IMR-90 (cell line): ENCODE measurements at regions not wholly inside any gene's neighbourhood (a gene's known extent, or its start where the extent isn't known, plus 50 kb on each side); places are given as distances from the start of the nearest gene placed in this dataset.

Source experiments
- ATAC-seq: fragments of 200-7000 bp; cut with Tn5 transposase; 2 replicates; pipeline ENCODE4 v1.9.1; 2020; ENCODE audit warnings: low read depth, mild to moderate bottlenecking, moderate library complexity
- BruUV-seq: library from RNA; stranded (reverse); fragments of 400-500 nt; replicated peaks from 2 replicates; lab custom pipeline; 2021; lab: Mats Ljungman, UMichigan
- CTCF ChIA-PET: fragments of 300-600 bp; formaldehyde crosslinking; extraction: SDS; loops from one replicate; lab custom pipeline; 2021; ENCODE audit warnings: antibody characterized with exemption; lab: Yijun Ruan, JAX
- POLR2A ChIA-PET: fragments of 300-600 bp; sonication (Branson Sonifier 250); formaldehyde crosslinking; loops from one replicate; lab custom pipeline; 2022; ENCODE audit warnings: antibody characterized with exemption; ENCODE audit not compliant: unreplicated experiment; lab: Charles Lee
- DNase-seq: peaks from one replicate; pipeline ENCODE4 v3.0.0; 2013
- H2AFZ ChIP-seq: replicated peaks from 2 replicates; pipeline ENCODE3; 2013; ENCODE audit warnings: low read length, mild to moderate bottlenecking; ENCODE audit not compliant: poor library complexity
- H2AK5ac ChIP-seq: 2 replicates; pipeline ENCODE4 v1.6.1; 2013; ENCODE audit warnings: low read depth, low read length, inconsistent platforms
- H2AK9ac ChIP-seq: replicated peaks from 2 replicates; pipeline ENCODE3; 2013; ENCODE audit warnings: mild to moderate bottlenecking, low read depth, low read length, moderate library complexity; ENCODE audit not compliant: poor library complexity
- H2BK120ac ChIP-seq: 2 replicates; pipeline ENCODE4 v1.6.1; 2013; ENCODE audit warnings: low read depth, low read length, inconsistent platforms
- H2BK15ac ChIP-seq: 3 replicates; pipeline ENCODE4 v1.6.1; 2013; ENCODE audit warnings: low read depth, low read length, inconsistent platforms
- H2BK20ac ChIP-seq: 2 replicates; pipeline ENCODE4 v1.6.1; 2013; ENCODE audit warnings: low read depth, mild to moderate bottlenecking, inconsistent platforms, low read length, moderate library complexity
- H2BK5ac ChIP-seq: 2 replicates; pipeline ENCODE4 v1.6.1; 2013; ENCODE audit warnings: mild to moderate bottlenecking, low read depth, low read length, inconsistent platforms; ENCODE audit not compliant: poor library complexity, severe bottlenecking
- H3K14ac ChIP-seq: replicated peaks from 2 replicates; pipeline ENCODE4 v1.6.1; 2013; ENCODE audit warnings: low read depth, low read length, inconsistent platforms
- H3K18ac ChIP-seq: 2 replicates; pipeline ENCODE4 v1.6.1; 2013; ENCODE audit warnings: low read depth, low read length, control low read depth
- H3K23ac ChIP-seq: 2 replicates; pipeline ENCODE4 v1.6.1; 2013; ENCODE audit warnings: low read depth, low read length, inconsistent platforms
- H3K27ac ChIP-seq: 2 replicates; pipeline ENCODE4 v1.5.1; 2013; ENCODE audit warnings: mild to moderate bottlenecking, control low read depth, low read length; ENCODE audit not compliant: insufficient read depth
- H3K27me3 ChIP-seq: 2 replicates; pipeline ENCODE4 v1.6.1; 2013; ENCODE audit warnings: low read length; ENCODE audit not compliant: control insufficient read depth, insufficient read depth
- H3K36me3 ChIP-seq: 2 replicates; pipeline ENCODE4 v1.6.1; 2013; ENCODE audit warnings: low read length, mixed read lengths; ENCODE audit not compliant: control insufficient read depth, insufficient read depth
- H3K4ac ChIP-seq: 2 replicates; pipeline ENCODE4 v1.6.1; 2013; ENCODE audit warnings: low read depth, low read length, inconsistent platforms
- H3K4me1 ChIP-seq: 2 replicates; pipeline ENCODE4 v1.6.1; 2013; ENCODE audit warnings: low read length, mixed read lengths; ENCODE audit not compliant: control insufficient read depth, insufficient read depth
- H3K4me2 ChIP-seq: 2 replicates; pipeline ENCODE4 v1.6.1; 2013; ENCODE audit warnings: low read depth, mild to moderate bottlenecking, control low read depth, low read length, moderate library complexity
- H3K4me3 ChIP-seq: 2 replicates; pipeline ENCODE4 v1.5.1; 2013; ENCODE audit warnings: low read depth, mild to moderate bottlenecking, control low read depth, low read length, moderate library complexity; ENCODE audit not compliant: insufficient read depth
- H3K56ac ChIP-seq: 2 replicates; pipeline ENCODE4 v1.6.1; 2013; ENCODE audit warnings: low read length, inconsistent platforms; ENCODE audit not compliant: insufficient read depth; ENCODE audit errors: extremely low read depth
- H3K79me1 ChIP-seq, 2 experiments: 2 replicates each; pipeline ENCODE4 v1.6.1; 2013; ENCODE audit warnings: low read length in 2 of 2, inconsistent platforms in 1 of 2, low read depth in 1 of 2
- H3K9ac ChIP-seq: 2 replicates; pipeline ENCODE4 v1.6.1; 2013; ENCODE audit warnings: low read depth, low read length, control low read depth
- H3K9me1 ChIP-seq: 2 replicates; pipeline ENCODE4 v1.6.1; 2013; ENCODE audit warnings: low read length, inconsistent platforms; ENCODE audit not compliant: insufficient read depth
- H3K9me3 ChIP-seq: 2 replicates; pipeline ENCODE4 v1.6.1; 2013; ENCODE audit warnings: low read length; ENCODE audit not compliant: control insufficient read depth, insufficient read depth
- H4K20me1 ChIP-seq: 2 replicates; pipeline ENCODE4 v1.6.1; 2013; ENCODE audit warnings: low read length, inconsistent platforms; ENCODE audit not compliant: insufficient read depth
- H4K5ac ChIP-seq: 2 replicates; pipeline ENCODE4 v1.6.1; 2013; ENCODE audit warnings: mild to moderate bottlenecking, low read depth, low read length, control low read depth
- H4K8ac ChIP-seq, 2 experiments: 2 replicates each; pipeline ENCODE4 v1.6.1; 2013; ENCODE audit warnings: low read depth in 2 of 2, low read length in 2 of 2, control low read depth in 1 of 2, inconsistent platforms in 1 of 2
- H4K91ac ChIP-seq: 2 replicates; pipeline ENCODE4 v1.6.1; 2013; ENCODE audit warnings: low read depth, low read length, inconsistent platforms; ENCODE audit not compliant: insufficient read depth
- BHLHE40 ChIP-seq: fragments of 150-350 bp; IDR thresholded peaks from 2 replicates; pipeline ENCODE4 v1.6.1; 2016; ENCODE audit warnings: mild to moderate bottlenecking, low read depth, low read length
- CEBPB ChIP-seq: IDR thresholded peaks from 2 replicates; pipeline ENCODE4 v1.6.1; 2012; ENCODE audit warnings: low read depth, low read length, improper control_type of control experiment
- CHD1 ChIP-seq: IDR thresholded peaks from 2 replicates; pipeline ENCODE4 v1.6.1; 2012; ENCODE audit warnings: low read depth, low read length, improper control_type of control experiment
- CTCF ChIP-seq: conservative IDR thresholded peaks from 2 replicates; pipeline ENCODE4 v1.5.1; 2012; ENCODE audit warnings: mild to moderate bottlenecking, low read depth, low read length, improper control_type of control experiment
- ELK1 ChIP-seq: fragments of 150-350 bp; IDR thresholded peaks from 2 replicates; pipeline ENCODE4 v1.6.1; 2016; ENCODE audit warnings: low read depth, mild to moderate bottlenecking, low read length, moderate library complexity, borderline replicate concordance
- FOS ChIP-seq: fragments of 150-350 bp; IDR thresholded peaks from 2 replicates; pipeline ENCODE4 v1.6.1; 2016; ENCODE audit warnings: low read depth, low read length
- MAFK ChIP-seq: IDR thresholded peaks from 2 replicates; pipeline ENCODE4 v1.6.1; 2012; ENCODE audit warnings: low read depth, low read length, improper control_type of control experiment
- MAZ ChIP-seq: IDR thresholded peaks from 2 replicates; pipeline ENCODE4 v1.6.1; 2012; ENCODE audit warnings: low read depth, mild to moderate bottlenecking, low read length, improper control_type of control experiment, moderate library complexity, borderline replicate concordance
- MXI1 ChIP-seq: IDR thresholded peaks from 2 replicates; pipeline ENCODE4 v1.6.1; 2012; ENCODE audit warnings: low read depth, mild to moderate bottlenecking, low read length, moderate library complexity, borderline replicate concordance
- NFE2L2 ChIP-seq: fragments of 150-350 bp; IDR thresholded peaks from 2 replicates; pipeline ENCODE4 v1.6.1; 2016; ENCODE audit warnings: low read depth, mild to moderate bottlenecking, low read length
- POLR2A ChIP-seq: IDR thresholded peaks from 2 replicates; pipeline ENCODE4 v1.6.1; 2012; ENCODE audit warnings: mild to moderate bottlenecking, low read depth, low read length
- RAD21 ChIP-seq: IDR thresholded peaks from 2 replicates; pipeline ENCODE4 v1.6.1; 2012; ENCODE audit warnings: low read length, improper control_type of control experiment
- RCOR1 ChIP-seq: IDR thresholded peaks from 2 replicates; pipeline ENCODE4 v1.6.1; 2012; ENCODE audit warnings: mild to moderate bottlenecking, low read length, improper control_type of control experiment; ENCODE audit not compliant: insufficient replicate concordance
- RFX5 ChIP-seq: IDR thresholded peaks from 2 replicates; pipeline ENCODE4 v1.8.0; 2012; ENCODE audit warnings: low read depth, mild to moderate bottlenecking, low read length, moderate library complexity
- SMC3 ChIP-seq: fragments of 150-350 bp; IDR thresholded peaks from 2 replicates; pipeline ENCODE4 v1.6.1; 2016; ENCODE audit warnings: low read depth, mild to moderate bottlenecking, antibody characterized with exemption, low read length, moderate library complexity
- USF2 ChIP-seq: fragments of 150-350 bp; IDR thresholded peaks from 2 replicates; pipeline ENCODE4 v1.6.1; 2017; ENCODE audit warnings: mild to moderate bottlenecking, antibody characterized with exemption, low read length, low read depth
- WGBS, 2 experiments: methylation state at CpG; one replicate each; pipeline versions ENCODE4 v1.1.5 to v1.1.7; 2013; ENCODE audit warnings: missing lambda C conversion rate in 2 of 2; ENCODE audit not compliant: insufficient read length in 1 of 2; ENCODE audit errors: extremely low coverage in 2 of 2; 5-methylcytosine and 5-hydroxymethylcytosine counted together
- dilution Hi-C: fragments of 300-500 bp; cut with HindIII; formaldehyde crosslinking; loops from one replicate; pipeline ENCODE4 v1.14.3; 2018; ENCODE audit warnings: low sequenced_read_pairs; ENCODE audit not compliant: unreplicated experiment
- in situ Hi-C: fragments of 300-500 bp; cut with MboI; formaldehyde crosslinking; loops from 3 replicates; pipeline ENCODE4 v1.14.3; 2019; ENCODE audit warnings: low sequenced_read_pairs, inconsistent platforms, mixed read lengths
- intact Hi-C: fragments of 100-400 bp; cut with micrococcal nuclease; formaldehyde crosslinking; loops from 2 replicates; pipeline ENCODE4 v1.10.0; 2022

- Histone ChIP-seq H3K56ac (no peak overlapping the region), H3K18ac (no peak overlapping the region), H3K9ac (no peak overlapping the region), H3K14ac (no peak overlapping the region; the same call in 1 of the 2 replicates), H3K4me2 (no peak overlapping the region), H4K8ac (no peak overlapping the region), H2BK120ac (no peak overlapping the region), H4K5ac (no peak overlapping the region), H3K27ac (no peak overlapping the region), H3K4me1 (no peaks in the 10 kb centered on the region), H2AK9ac (peak overlapping the region; percentile 48), H3K79me1 (no peaks in the 10 kb centered on the region), H2AFZ (no peak overlapping the region), H3K4me3 (no peak overlapping the region), H3K23ac (no peak overlapping the region), H2BK15ac (no peak overlapping the region), H3K36me3 (no peaks in the 10 kb centered on the region), H2AK5ac (no peak overlapping the region), H3K9me1 (no peaks in the 10 kb centered on the region), H3K4ac (no peak overlapping the region), H2BK5ac (no peak overlapping the region), H2BK20ac (0 out of 2 replicates have a peak overlapping the region, but pooled peaks have one; percentile 7), H4K20me1 (no peaks in the 10 kb centered on the region), H4K91ac (no peak overlapping the region), H3K9me3 (no peaks in the 10 kb centered on the region), H3K27me3 (no peaks in the 10 kb centered on the region)
- no peak for DNase-seq
- no peak for ATAC-seq
- dilution Hi-C loops = no loop called here
- intact Hi-C loops = no loop called here
- no TSS peak for BruUV-seq
- TF ChIP-seq USF2 = no peak
- no peak for TF ChIP-seq SMC3
- TF ChIP-seq MAZ = no peak
- TF ChIP-seq ELK1 = no peak
- TF ChIP-seq CTCF = no peak
- no peak for TF ChIP-seq NFE2L2
- no peak for TF ChIP-seq POLR2A
- no peak for TF ChIP-seq CEBPB
- no peak for TF ChIP-seq BHLHE40
- TF ChIP-seq RCOR1 = no peak
- no peak for TF ChIP-seq MAFK
- TF ChIP-seq FOS = no peak
- TF ChIP-seq MXI1 = no peak
- TF ChIP-seq RFX5 = no peak
- no peak for TF ChIP-seq RAD21
- TF ChIP-seq CHD1 = no peak
- WGBS, 2 experiments = 90% methylated on average over 2 of the region's 6 CpGs; no CpG with 5 or more reads in 1 of the 2 experiments
- in situ Hi-C loops = no loop called here
- CTCF ChIA-PET = interaction anchor here (0.6 kb wide), 1 partner anchor 115 kb away, joined by 4 read pairs; no protein-coding TSS in a partner anchor
- POLR2A ChIA-PET = no interaction called here
Measured at GRCh38 chr7:41771717-41772116, 68.8 kb upstream of the INHBA start.
